ENCODE measurements at regions not wholly inside any gene's neighbourhood (a gene's known extent, or its start where the extent isn't known, plus 50 kb on each side); places are given as distances from the start of the nearest gene placed in this dataset.
A peak's percentile ranks its signal among the peaks of the same experiment; 100 is the strongest.

DNA sequence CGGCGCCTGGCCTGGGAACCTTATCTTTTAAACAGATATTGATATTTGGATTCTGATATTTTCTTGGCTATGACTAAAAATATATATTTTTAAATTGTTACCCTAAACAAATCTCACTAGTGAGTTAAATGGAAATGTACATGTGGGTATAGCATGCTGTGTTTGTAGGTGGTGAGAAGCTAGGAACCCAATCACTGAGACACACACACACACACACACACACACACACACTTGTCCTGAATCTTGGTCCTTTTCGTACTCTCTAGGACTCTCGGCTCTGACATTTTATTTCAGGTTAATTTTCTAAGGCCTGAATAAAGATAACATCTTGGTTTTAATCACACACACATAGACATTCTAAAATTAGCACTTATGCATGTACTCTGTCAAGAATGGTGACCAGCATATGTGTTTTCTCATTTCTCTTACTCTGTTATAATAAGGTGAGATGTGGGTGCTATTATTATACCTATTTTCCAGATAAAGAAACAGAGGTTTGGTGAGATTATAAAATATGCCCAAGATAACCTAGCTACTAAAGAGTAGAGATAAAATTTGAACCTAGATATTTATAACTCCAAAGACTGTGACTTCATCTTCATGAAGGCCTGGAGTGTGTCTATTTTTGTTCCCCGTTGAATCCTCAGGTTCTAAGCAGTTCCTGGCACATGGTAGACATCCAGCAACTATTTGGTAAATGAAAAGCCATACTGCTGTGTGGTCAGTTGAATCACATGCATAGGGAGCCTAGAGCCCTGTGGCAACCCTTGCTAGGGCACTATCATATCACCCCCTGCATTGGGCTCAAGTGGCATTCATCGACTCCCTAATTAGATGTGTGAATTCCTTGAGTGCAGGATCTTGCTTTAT lies 85.0 kb upstream of the RAB3GAP2 start (continued):
- no peak for TF ChIP-seq STAT5A (IDR thresholded peaks at IDR 0.05; ENCODE audit: borderline replicate concordance, low read length)

DNA sequence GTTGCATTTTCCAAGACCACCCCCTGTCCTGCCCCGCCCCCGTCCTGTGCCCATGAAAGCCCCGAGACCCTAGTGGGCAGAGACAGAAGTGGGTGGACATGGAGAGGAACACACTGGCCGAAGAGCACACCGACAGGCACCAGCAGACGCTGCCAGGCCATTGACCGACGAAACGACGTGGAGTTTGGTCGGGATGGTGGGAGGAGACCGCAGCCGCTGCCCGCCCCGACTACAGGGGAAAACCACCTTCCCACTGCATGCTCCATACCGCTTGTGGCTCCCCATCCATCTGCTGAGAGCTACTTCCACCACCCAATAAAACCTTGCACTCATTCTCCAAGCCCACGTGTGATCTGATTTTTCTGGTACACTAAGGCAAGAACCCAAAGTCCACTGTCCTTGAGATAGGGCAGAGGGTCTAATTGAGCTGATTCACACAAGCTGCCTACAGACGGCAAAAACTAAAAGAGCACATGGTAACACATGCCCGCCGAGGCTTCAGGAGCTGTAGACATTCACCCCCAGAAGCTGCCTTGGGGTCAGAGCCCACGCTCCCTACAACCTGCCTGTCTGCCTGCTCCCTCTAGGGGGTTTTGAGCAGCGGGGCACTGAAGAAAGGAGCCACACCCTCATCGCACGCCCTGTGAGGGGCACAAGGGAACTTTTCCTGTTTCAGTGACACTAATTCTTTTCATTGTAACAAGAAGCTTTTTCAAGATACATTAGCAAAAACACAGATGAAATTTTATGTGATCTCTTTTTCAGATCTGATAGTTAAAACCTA lies 81.2 kb upstream of the RAB3GAP2 start:
- POLR2A ChIA-PET: interaction anchor here (0.6 to 1.0 kb wide), 3 partner anchors 19 to 240 kb away, joined by 3 read pairs; no protein-coding TSS in a partner anchor
- CTCF ChIA-PET (ENCODE audit: low intra/inter-chr PET ratio): no interaction called here
- Histone ChIP-seq H3K4me1 (replicated peaks in 1 of 2; ENCODE audit: control insufficient read depth in 2 of 2, insufficient read depth in 2 of 2, low read length in 2 of 2) (0 out of 5 replicates have a peak, but pooled peaks cover 0 to 3% of the 10 kb centered on the region in 2 experiments), H3K79me2 (ENCODE audit: control insufficient read depth, insufficient read depth, low read length) (no peaks in the 10 kb centered on the region), H3K9me1 (ENCODE audit: control insufficient read depth, insufficient read depth, low read length) (no peaks in the 10 kb centered on the region), H3K9ac (ENCODE audit: insufficient read depth in 1 of 2, low read depth in 2 of 2, low read length in 2 of 2) (0 out of 4 replicates have a peak overlapping the region, but pooled peaks of 1 of the 2 experiments have one; percentile 29), H3K27ac (ENCODE audit: extremely low read depth, low read depth, low read length) (no peak overlapping the region), H2AFZ (ENCODE audit: low read depth, low read length) (no peak overlapping the region), H3K27me3 (ENCODE audit: control insufficient read depth in 2 of 2, insufficient read depth in 2 of 2, low read length in 2 of 2) (peaks cover 8 to 14% of the 10 kb centered on the region in 2 experiments; a peak in 4 of 5 replicates), H4K20me1 (replicated peaks; ENCODE audit: control insufficient read depth, insufficient read depth, low read length) (no peaks in the 10 kb centered on the region), H3K4me3 (no peak overlapping the region), H3K9me3 (replicated peaks; ENCODE audit: control insufficient read depth, insufficient read depth, low read depth, low read length) (no peaks in the 10 kb centered on the region), H3K36me3 (ENCODE audit: control insufficient read depth, insufficient read depth, low read length) (no peaks in the 10 kb centered on the region), H3K4me2 (ENCODE audit: insufficient read depth, low read length) (no peak overlapping the region)
- ATAC-seq: peak; percentile 91
- peak in 1 of 4 experiments; percentile 27 for DNase-seq (ENCODE audit: extremely low read depth in 1 of 4, low spot score in 3 of 4)
- 6% methylated on average over 23 of the region's 24 CpGs for WGBS (ENCODE audit: insufficient coverage, low coverage, missing lambda C conversion rate)
- intact Hi-C loops (cut with micrococcal nuclease) (loop anchor here (5.0 to 10.0 kb wide), 3 partner anchors 56 to 519 kb away; no protein-coding TSS in a partner anchor), in situ Hi-C loops (cut with MboI) (no loop called here)
- BruUV-seq (replicated peaks): no TSS peak
- FAIRE-seq: no peak
- TF ChIP-seq SMARCE1 (IDR thresholded peaks at IDR 0.05) (no peak), YBX1 (IDR thresholded peaks at IDR 0.05) (no peak), NEUROD1 (IDR thresholded peaks at IDR 0.05; ENCODE audit: borderline replicate concordance, low read depth, low read length, partially characterized antibody) (no peak), HMG20A (CRISPR knock-in tag; conservative IDR thresholded peaks at IDR 0.05) (no peak), U2AF2 (optimal IDR thresholded peaks at IDR 0.05; ENCODE audit: low read depth, low read length) (no peak), ZNF717 (CRISPR knock-in tag; IDR thresholded peaks at IDR 0.05) (no peak)
- TF ChIP-seq, protein P1, sequence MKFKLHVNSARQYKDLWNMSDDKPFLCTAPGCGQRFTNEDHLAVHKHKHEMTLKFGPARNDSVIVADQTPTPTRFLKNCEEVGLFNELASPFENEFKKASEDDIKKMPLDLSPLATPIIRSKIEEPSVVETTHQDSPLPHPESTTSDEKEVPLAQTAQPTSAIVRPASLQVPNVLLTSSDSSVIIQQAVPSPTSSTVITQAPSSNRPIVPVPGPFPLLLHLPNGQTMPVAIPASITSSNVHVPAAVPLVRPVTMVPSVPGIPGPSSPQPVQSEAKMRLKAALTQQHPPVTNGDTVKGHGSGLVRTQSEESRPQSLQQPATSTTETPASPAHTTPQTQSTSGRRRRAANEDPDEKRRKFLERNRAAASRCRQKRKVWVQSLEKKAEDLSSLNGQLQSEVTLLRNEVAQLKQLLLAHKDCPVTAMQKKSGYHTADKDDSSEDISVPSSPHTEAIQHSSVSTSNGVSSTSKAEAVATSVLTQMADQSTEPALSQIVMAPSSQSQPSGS (CRISPR knock-in tag; IDR thresholded peaks at IDR 0.05): no peak
- TF ChIP-seq, protein P2, sequence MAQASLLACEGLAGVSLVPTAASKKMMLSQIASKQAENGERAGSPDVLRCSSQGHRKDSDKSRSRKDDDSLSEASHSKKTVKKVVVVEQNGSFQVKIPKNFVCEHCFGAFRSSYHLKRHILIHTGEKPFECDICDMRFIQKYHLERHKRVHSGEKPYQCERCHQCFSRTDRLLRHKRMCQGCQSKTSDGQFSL (CRISPR knock-in tag; IDR thresholded peaks at IDR 0.05): no peak
- TF ChIP-seq, protein P2 (tag; IDR thresholded peaks at IDR 0.05): no peak
- TF ChIP-seq, protein P3, sequence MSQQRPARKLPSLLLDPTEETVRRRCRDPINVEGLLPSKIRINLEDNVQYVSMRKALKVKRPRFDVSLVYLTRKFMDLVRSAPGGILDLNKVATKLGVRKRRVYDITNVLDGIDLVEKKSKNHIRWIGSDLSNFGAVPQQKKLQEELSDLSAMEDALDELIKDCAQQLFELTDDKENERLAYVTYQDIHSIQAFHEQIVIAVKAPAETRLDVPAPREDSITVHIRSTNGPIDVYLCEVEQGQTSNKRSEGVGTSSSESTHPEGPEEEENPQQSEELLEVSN (IDR thresholded peaks at IDR 0.05; ENCODE audit: borderline replicate concordance in 1 of 2, extremely low read depth in 1 of 2, insufficient read depth in 1 of 2, insufficient read length in 1 of 2, low read depth in 1 of 2, low read length in 1 of 2, poor library complexity in 1 of 2, severe bottlenecking in 1 of 2): peak in 1 of 2 experiments; percentile 16
- TF ChIP-seq, protein P4, sequence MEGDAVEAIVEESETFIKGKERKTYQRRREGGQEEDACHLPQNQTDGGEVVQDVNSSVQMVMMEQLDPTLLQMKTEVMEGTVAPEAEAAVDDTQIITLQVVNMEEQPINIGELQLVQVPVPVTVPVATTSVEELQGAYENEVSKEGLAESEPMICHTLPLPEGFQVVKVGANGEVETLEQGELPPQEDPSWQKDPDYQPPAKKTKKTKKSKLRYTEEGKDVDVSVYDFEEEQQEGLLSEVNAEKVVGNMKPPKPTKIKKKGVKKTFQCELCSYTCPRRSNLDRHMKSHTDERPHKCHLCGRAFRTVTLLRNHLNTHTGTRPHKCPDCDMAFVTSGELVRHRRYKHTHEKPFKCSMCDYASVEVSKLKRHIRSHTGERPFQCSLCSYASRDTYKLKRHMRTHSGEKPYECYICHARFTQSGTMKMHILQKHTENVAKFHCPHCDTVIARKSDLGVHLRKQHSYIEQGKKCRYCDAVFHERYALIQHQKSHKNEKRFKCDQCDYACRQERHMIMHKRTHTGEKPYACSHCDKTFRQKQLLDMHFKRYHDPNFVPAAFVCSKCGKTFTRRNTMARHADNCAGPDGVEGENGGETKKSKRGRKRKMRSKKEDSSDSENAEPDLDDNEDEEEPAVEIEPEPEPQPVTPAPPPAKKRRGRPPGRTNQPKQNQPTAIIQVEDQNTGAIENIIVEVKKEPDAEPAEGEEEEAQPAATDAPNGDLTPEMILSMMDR (IDR thresholded peaks at IDR 0.05 in 2 of 3, conservative IDR thresholded peaks at IDR 0.05 in 1 of 3; ENCODE audit: insufficient read depth in 2 of 3, low read depth in 1 of 3, low read length in 3 of 3): peak; percentile 11 to 50 (median 40); a peak in 3 of 6 replicates

All from K562 (cell line).